ENCODE measurements at regions not wholly inside any gene's neighbourhood (a gene's known extent, or its start where the extent isn't known, plus 50 kb on each side); places are given as distances from the start of the nearest gene placed in this dataset.
"Not testable (repeated sequence)": the region's sequence is repeated elsewhere in the genome, so short reads cannot be mapped to it uniquely, and the experiment has no call there.

DNA sequence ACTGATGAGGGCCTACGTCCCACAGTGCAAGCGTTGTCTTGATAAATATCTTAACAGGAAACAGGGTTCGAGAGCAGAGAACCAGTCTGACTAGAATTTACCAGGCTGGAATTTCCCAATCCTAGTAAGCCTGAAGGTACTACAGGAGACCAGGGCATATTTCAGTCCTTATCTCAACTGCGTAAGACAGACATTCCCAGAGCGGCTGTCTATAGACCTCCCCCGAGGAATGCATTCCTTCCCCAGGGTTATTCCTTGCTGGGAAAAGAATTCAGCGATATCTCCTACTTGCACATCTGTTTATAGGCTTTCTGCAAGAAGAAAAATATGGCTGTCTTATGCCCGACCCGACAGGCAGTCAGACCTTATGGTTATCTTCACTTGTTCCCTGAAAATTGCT, 1074.1 kb upstream of the CELF4 start:
- TF ChIP-seq, protein P1, sequence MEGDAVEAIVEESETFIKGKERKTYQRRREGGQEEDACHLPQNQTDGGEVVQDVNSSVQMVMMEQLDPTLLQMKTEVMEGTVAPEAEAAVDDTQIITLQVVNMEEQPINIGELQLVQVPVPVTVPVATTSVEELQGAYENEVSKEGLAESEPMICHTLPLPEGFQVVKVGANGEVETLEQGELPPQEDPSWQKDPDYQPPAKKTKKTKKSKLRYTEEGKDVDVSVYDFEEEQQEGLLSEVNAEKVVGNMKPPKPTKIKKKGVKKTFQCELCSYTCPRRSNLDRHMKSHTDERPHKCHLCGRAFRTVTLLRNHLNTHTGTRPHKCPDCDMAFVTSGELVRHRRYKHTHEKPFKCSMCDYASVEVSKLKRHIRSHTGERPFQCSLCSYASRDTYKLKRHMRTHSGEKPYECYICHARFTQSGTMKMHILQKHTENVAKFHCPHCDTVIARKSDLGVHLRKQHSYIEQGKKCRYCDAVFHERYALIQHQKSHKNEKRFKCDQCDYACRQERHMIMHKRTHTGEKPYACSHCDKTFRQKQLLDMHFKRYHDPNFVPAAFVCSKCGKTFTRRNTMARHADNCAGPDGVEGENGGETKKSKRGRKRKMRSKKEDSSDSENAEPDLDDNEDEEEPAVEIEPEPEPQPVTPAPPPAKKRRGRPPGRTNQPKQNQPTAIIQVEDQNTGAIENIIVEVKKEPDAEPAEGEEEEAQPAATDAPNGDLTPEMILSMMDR (IDR thresholded peaks at IDR 0.05; ENCODE audit: low read depth, low read length, missing input control), result not testable (repeated sequence)
- TF ChIP-seq YY1 (IDR thresholded peaks at IDR 0.05); HNF4A (conservative IDR thresholded peaks at IDR 0.05): not testable (repeated sequence)

Measured in liver (tissue), 3 donors.